ENCODE measurements at regions not wholly inside any gene's neighbourhood (a gene's known extent, or its start where the extent isn't known, plus 50 kb on each side); places are given as distances from the start of the nearest gene placed in this dataset.

DNA sequence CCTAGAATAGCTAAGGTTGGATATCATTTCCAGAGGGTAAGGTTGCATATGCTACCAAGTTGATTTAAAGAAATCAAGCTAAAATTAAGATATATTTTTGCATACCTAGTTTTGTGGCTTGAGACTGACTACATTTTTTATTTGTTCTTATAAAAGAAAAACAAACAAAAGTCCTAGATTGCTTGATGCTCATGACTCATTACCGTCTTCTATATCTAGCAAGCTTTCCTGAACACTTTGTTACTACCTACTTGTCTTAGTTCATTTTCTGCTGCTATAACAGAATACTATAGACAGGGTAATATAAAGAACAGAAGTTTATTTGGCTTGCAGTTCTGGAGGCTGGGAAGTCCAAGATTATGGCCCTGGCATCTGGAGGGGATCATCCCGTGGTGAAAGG lies 152.1 kb upstream of the THRB start:
- H3K4me2 ChIP-seq (ENCODE audit: control insufficient read depth, insufficient read depth) = no peak overlapping the region
- no peaks in the 10 kb centered on the region for H3K79me2 ChIP-seq (ENCODE audit: control insufficient read depth, insufficient read depth, low read length)
- no peak overlapping the region for H3K4me3 ChIP-seq
- intact Hi-C loops (cut with micrococcal nuclease; ENCODE audit: unreplicated experiment) = loop anchor here (10.0 kb wide), 1 partner anchor 382 kb away; no protein-coding TSS in a partner anchor
- H4K20me1 ChIP-seq (ENCODE audit: control insufficient read depth, insufficient read depth) = no peaks in the 10 kb centered on the region
- H3K27ac ChIP-seq (ENCODE audit: control insufficient read depth, insufficient read depth) = no peak overlapping the region
- no peaks in the 10 kb centered on the region for H3K4me1 ChIP-seq (ENCODE audit: control insufficient read depth, insufficient read depth, low read length)
- no peak overlapping the region for H2AFZ ChIP-seq (ENCODE audit: control insufficient read depth, low read depth, low read length)
- WGBS (ENCODE audit: insufficient coverage, insufficient replicate concordance, low lambda C conversion rate, missing lambda C conversion rate) = 19% methylated on average over 2 of the region's 2 CpGs
- no peaks in the 10 kb centered on the region for H3K27me3 ChIP-seq (replicated peaks in 1 of 2; ENCODE audit: control insufficient read depth in 2 of 2, insufficient read depth in 2 of 2, low read length in 1 of 2)
- POLR2A ChIA-PET = no interaction called here
- SMC1A ChIA-PET (ENCODE audit: uncharacterized antibody, unreplicated experiment) = no interaction called here
- ATAC-seq (no peak), FAIRE-seq (no peak), DNase-seq (ENCODE audit: low read depth, low spot score) (no peak)
- no peak for TF ChIP-seq TAF1 (IDR thresholded peaks at IDR 0.05; ENCODE audit: borderline replicate concordance, low read depth, low read length)
- TF ChIP-seq CHD2 (IDR thresholded peaks at IDR 0.05; ENCODE audit: borderline replicate concordance, low read depth, low read length) = no peak
- H3K9ac ChIP-seq (ENCODE audit: control insufficient read depth, insufficient read depth, low read length) = no peak overlapping the region
- CTCF ChIA-PET = no interaction called here
- no peaks in the 10 kb centered on the region for H3K36me3 ChIP-seq (ENCODE audit: control insufficient read depth in 2 of 2, insufficient read depth in 2 of 2, low read length in 1 of 2)
- H3K9me3 ChIP-seq (replicated peaks; ENCODE audit: control insufficient read depth, insufficient read depth, low read length) = no peaks in the 10 kb centered on the region
- RAD21 ChIA-PET (ENCODE audit: unreplicated experiment) = no interaction called here
- no TSS peak for BruUV-seq (replicated peaks)
- in situ Hi-C loops (cut with MboI) = no loop called here

- H3K36me3 ChIP-seq (ENCODE audit: control insufficient read depth in 2 of 2, insufficient read depth in 2 of 2, low read length in 1 of 2) = no peaks in the 10 kb centered on the region
- no peaks in the 10 kb centered on the region for H3K4me1 ChIP-seq (ENCODE audit: control insufficient read depth, insufficient read depth, low read length)
- intact Hi-C loops (cut with micrococcal nuclease; ENCODE audit: unreplicated experiment) = loop anchor here (10.0 kb wide), 1 partner anchor 383 kb away; no protein-coding TSS in a partner anchor
- H3K79me2 ChIP-seq (ENCODE audit: control insufficient read depth, insufficient read depth, low read length) = no peaks in the 10 kb centered on the region
- no peak for ATAC-seq
- H4K20me1 ChIP-seq (ENCODE audit: control insufficient read depth, insufficient read depth) = no peaks in the 10 kb centered on the region
- FAIRE-seq = no peak
- H3K9me3 ChIP-seq (replicated peaks; ENCODE audit: control insufficient read depth, insufficient read depth, low read length) = no peaks in the 10 kb centered on the region
- SMC1A ChIA-PET (ENCODE audit: uncharacterized antibody, unreplicated experiment) = interaction anchor here (1.1 kb wide), 1 partner anchor 20 kb away, joined by 3 read pairs; no protein-coding TSS in a partner anchor
- CTCF ChIA-PET = no interaction called here
- RAD21 ChIA-PET (ENCODE audit: unreplicated experiment) = no interaction called here
- H3K4me2 ChIP-seq (ENCODE audit: control insufficient read depth, insufficient read depth) = no peak overlapping the region
- in situ Hi-C loops (cut with MboI) = no loop called here
- no peak overlapping the region for H2AFZ ChIP-seq (ENCODE audit: control insufficient read depth, low read depth, low read length)
- no peak overlapping the region for H3K4me3 ChIP-seq
- BruUV-seq (replicated peaks) = no TSS peak
- WGBS (ENCODE audit: insufficient coverage, insufficient replicate concordance, low lambda C conversion rate, missing lambda C conversion rate) = 9% methylated on average over 2 of the region's 2 CpGs
- no peak overlapping the region for H3K9ac ChIP-seq (ENCODE audit: control insufficient read depth, insufficient read depth, low read length)
- POLR2A ChIA-PET = no interaction called here
- no peaks in the 10 kb centered on the region for H3K27me3 ChIP-seq (replicated peaks in 1 of 2; ENCODE audit: control insufficient read depth in 2 of 2, insufficient read depth in 2 of 2, low read length in 1 of 2)
- H3K27ac ChIP-seq (ENCODE audit: control insufficient read depth, insufficient read depth) = no peak overlapping the region
- DNase-seq (ENCODE audit: low read depth, low spot score) = no peak
- TF ChIP-seq TARDBP (IDR thresholded peaks at IDR 0.05; ENCODE audit: borderline replicate concordance) (no peak), FOXM1 (IDR thresholded peaks at IDR 0.05; ENCODE audit: low read depth, low read length) (no peak), ZZZ3 (IDR thresholded peaks at IDR 0.05; ENCODE audit: control insufficient read depth, insufficient read length, low read depth) (no peak), YBX1 (IDR thresholded peaks at IDR 0.05) (no peak), SMARCA5 (IDR thresholded peaks at IDR 0.05) (no peak), RAD51 (IDR thresholded peaks at IDR 0.05) (no peak), POLR2A (IDR thresholded peaks at IDR 0.05; ENCODE audit: low read depth, low read length) (no peak), SUZ12 (IDR thresholded peaks at IDR 0.05; ENCODE audit: unreplicated experiment) (no peak), KAT2A (conservative IDR thresholded peaks at IDR 0.05; ENCODE audit: control insufficient read depth, low read depth, low read length) (no peak), ZNF274 (IDR thresholded peaks at IDR 0.05; ENCODE audit: insufficient read depth, insufficient read length) (no peak)
- TF ChIP-seq, protein P1, sequence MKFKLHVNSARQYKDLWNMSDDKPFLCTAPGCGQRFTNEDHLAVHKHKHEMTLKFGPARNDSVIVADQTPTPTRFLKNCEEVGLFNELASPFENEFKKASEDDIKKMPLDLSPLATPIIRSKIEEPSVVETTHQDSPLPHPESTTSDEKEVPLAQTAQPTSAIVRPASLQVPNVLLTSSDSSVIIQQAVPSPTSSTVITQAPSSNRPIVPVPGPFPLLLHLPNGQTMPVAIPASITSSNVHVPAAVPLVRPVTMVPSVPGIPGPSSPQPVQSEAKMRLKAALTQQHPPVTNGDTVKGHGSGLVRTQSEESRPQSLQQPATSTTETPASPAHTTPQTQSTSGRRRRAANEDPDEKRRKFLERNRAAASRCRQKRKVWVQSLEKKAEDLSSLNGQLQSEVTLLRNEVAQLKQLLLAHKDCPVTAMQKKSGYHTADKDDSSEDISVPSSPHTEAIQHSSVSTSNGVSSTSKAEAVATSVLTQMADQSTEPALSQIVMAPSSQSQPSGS (IDR thresholded peaks at IDR 0.05; ENCODE audit: low read length) = no peak
- TF ChIP-seq, protein P2, sequence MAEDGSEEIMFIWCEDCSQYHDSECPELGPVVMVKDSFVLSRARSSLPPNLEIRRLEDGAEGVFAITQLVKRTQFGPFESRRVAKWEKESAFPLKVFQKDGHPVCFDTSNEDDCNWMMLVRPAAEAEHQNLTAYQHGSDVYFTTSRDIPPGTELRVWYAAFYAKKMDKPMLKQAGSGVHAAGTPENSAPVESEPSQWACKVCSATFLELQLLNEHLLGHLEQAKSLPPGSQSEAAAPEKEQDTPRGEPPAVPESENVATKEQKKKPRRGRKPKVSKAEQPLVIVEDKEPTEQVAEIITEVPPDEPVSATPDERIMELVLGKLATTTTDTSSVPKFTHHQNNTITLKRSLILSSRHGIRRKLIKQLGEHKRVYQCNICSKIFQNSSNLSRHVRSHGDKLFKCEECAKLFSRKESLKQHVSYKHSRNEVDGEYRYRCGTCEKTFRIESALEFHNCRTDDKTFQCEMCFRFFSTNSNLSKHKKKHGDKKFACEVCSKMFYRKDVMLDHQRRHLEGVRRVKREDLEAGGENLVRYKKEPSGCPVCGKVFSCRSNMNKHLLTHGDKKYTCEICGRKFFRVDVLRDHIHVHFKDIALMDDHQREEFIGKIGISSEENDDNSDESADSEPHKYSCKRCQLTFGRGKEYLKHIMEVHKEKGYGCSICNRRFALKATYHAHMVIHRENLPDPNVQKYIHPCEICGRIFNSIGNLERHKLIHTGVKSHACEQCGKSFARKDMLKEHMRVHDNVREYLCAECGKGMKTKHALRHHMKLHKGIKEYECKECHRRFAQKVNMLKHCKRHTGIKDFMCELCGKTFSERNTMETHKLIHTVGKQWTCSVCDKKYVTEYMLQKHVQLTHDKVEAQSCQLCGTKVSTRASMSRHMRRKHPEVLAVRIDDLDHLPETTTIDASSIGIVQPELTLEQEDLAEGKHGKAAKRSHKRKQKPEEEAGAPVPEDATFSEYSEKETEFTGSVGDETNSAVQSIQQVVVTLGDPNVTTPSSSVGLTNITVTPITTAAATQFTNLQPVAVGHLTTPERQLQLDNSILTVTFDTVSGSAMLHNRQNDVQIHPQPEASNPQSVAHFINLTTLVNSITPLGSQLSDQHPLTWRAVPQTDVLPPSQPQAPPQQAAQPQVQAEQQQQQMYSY (CRISPR knock-in tag; IDR thresholded peaks at IDR 0.05) = no peak
Observed at GRCh38 chr3:24648063-24648462, 153.4 kb upstream of the THRB start.

Measured in GM12878 (cell line).